HepG2 (cell line): ENCODE measurements at regions not wholly inside any gene's neighbourhood (a gene's known extent, or its start where the extent isn't known, plus 50 kb on each side); places are given as distances from the start of the nearest gene placed in this dataset.

ENCODE experiments used
- ATAC-seq: fragments of 200-7000 bp; cut with Tn5 transposase; 3 replicates; pipeline ENCODE4 v1.9.1; 2020; ENCODE audit warnings: mild to moderate bottlenecking, moderate library complexity
- BruUV-seq: library from RNA; stranded (reverse); fragments of 400-500 nt; replicated peaks from 2 replicates; lab custom pipeline; 2021; lab: Mats Ljungman, UMichigan
- CTCF ChIA-PET: fragments of 300-600 bp; formaldehyde crosslinking; extraction: SDS; loops from one replicate; lab custom pipeline; 2021; ENCODE audit warnings: low total read pairs, inconsistent platforms, low intra/inter-chr PET ratio; lab: Yijun Ruan, JAX
- POLR2A ChIA-PET: fragments of 350-600 bp; sonication (Branson Sonifier 250); formaldehyde crosslinking; loops from one replicate; lab custom pipeline; 2020; ENCODE audit warnings: antibody characterized with exemption, inconsistent platforms; lab: Yijun Ruan, JAX
- DNase-seq: peaks from one replicate; pipeline ENCODE4 v3.0.0-alpha.2; 2015; ENCODE audit warnings: low spot score
- FAIRE-seq: peaks from 3 replicates; lab custom pipeline; 2011; peaks lifted over from hg19 to GRCh38; lab: Jason Lieb, UNC
- H2AFZ ChIP-seq: one replicate; pipeline ENCODE4 v1.6.1; 2011; ENCODE audit warnings: low read length, inconsistent platforms
- H3K27ac ChIP-seq: fragments of 300-600 bp; 3 replicates; pipeline ENCODE4 v1.8.0; 2011; ENCODE audit warnings: mixed run types, mild to moderate bottlenecking, mixed read lengths, low read length, inconsistent platforms; ENCODE audit not compliant: insufficient read depth; ENCODE audit errors: extremely low read length
- H3K27me3 ChIP-seq, 2 experiments: fragments of 200-600 bp in 1 of 2; 2 replicates in 1 of 2; 3 replicates in 1 of 2; pipeline versions ENCODE4 v1.6.0 to v1.8.0; 2011; ENCODE audit warnings: low read length in 2 of 2, mild to moderate bottlenecking in 2 of 2, moderate library complexity in 2 of 2, inconsistent platforms in 1 of 2; ENCODE audit not compliant: insufficient read depth in 2 of 2, control insufficient read depth in 1 of 2
- H3K36me3 ChIP-seq, 2 experiments: fragments of 200-600 bp in 1 of 2; replicated peaks in 1 of 2; 2 replicates in 1 of 2; 3 replicates in 1 of 2; pipeline versions ENCODE4 v1.5.1 to v1.8.0; 2011; ENCODE audit warnings: low read length in 2 of 2, inconsistent platforms in 1 of 2; ENCODE audit not compliant: insufficient read depth in 2 of 2, control insufficient read depth in 1 of 2
- H3K4me1 ChIP-seq: 2 replicates; pipeline ENCODE4 v1.5.1; 2012; ENCODE audit warnings: low read length, inconsistent platforms; ENCODE audit not compliant: insufficient read depth
- H3K4me2 ChIP-seq: 2 replicates; pipeline ENCODE4 v1.6.0; 2011; ENCODE audit warnings: low read depth, low read length, inconsistent platforms
- H3K4me3 ChIP-seq, 3 experiments: fragments of 200-600 bp in 1 of 3; sonication (generic), shearing (Covaris generic) in 1 of 3; replicated peaks in 1 of 3; 2 replicates each; pipeline ENCODE4 v1.5.1; 2011 to 2016; ENCODE audit warnings: low read length in 3 of 3, inconsistent platforms in 2 of 3, low read depth in 2 of 3, mild to moderate bottlenecking in 2 of 3, control low read depth in 1 of 3, mixed read lengths in 1 of 3; ENCODE audit not compliant: insufficient read depth in 1 of 3
- H3K79me2 ChIP-seq: one replicate; pipeline ENCODE4 v1.6.1; 2011; ENCODE audit warnings: low read length, inconsistent platforms; ENCODE audit not compliant: insufficient read depth
- H3K9ac ChIP-seq: 2 replicates; pipeline ENCODE4 v1.6.0; 2011; ENCODE audit warnings: mild to moderate bottlenecking, low read depth, low read length, inconsistent platforms; ENCODE audit not compliant: insufficient read depth
- H3K9me3 ChIP-seq: 2 replicates; pipeline ENCODE4 v1.5.1; 2012; ENCODE audit warnings: mild to moderate bottlenecking, low read length
- H4K20me1 ChIP-seq: 2 replicates; pipeline ENCODE4 v1.6.0; 2011; ENCODE audit warnings: inconsistent platforms, mild to moderate bottlenecking, low read length, moderate library complexity; ENCODE audit not compliant: insufficient read depth
- CCAR2 ChIP-seq: fragments of 200-400 bp; formaldehyde crosslinking; optimal IDR thresholded peaks from 2 replicates; pipeline ENCODE3; 2018; ENCODE audit warnings: low read depth, mild to moderate bottlenecking, low read length, moderate library complexity
- CEBPB ChIP-seq: IDR thresholded peaks from 2 replicates; pipeline ENCODE4 v1.6.1; 2011; ENCODE audit warnings: low read depth, low read length, improper control_type of control experiment, borderline replicate concordance
- TBL1XR1 ChIP-seq: fragments of 150-350 bp; IDR thresholded peaks from 2 replicates; pipeline ENCODE4 v1.6.1; 2014; ENCODE audit warnings: borderline replicate concordance, low read length; ENCODE audit not compliant: partially characterized antibody
- ZNF329 ChIP-seq: sonication (generic); formaldehyde crosslinking; IDR thresholded peaks from 2 replicates; pipeline ENCODE4 v1.9.0; 2021; ENCODE audit warnings: low read depth, mild to moderate bottlenecking, missing genetic modification reagents
- ZNF446 ChIP-seq: sonication (generic); formaldehyde crosslinking; IDR thresholded peaks from 2 replicates; pipeline ENCODE4 v1.5.0; 2020; ENCODE audit warnings: mild to moderate bottlenecking, missing genetic modification reagents
- WGBS: methylation state at CpG from one replicate; pipeline ENCODE4 v1.1.6; 2017; ENCODE audit warnings: low lambda C conversion rate; 5-methylcytosine and 5-hydroxymethylcytosine counted together
- in situ Hi-C: cut with HindIII; loops from 2 replicates; pipeline ENCODE4 v1.10.0; 2017; ENCODE audit warnings: low pct_unique_long_range_greater_than_20kb; ENCODE audit not compliant: extremely low pct_ligation_motif_present
- intact Hi-C: fragments of 100-400 bp; cut with micrococcal nuclease; formaldehyde crosslinking; loops from one replicate; pipeline ENCODE4 v1.10.0; 2022; ENCODE audit not compliant: unreplicated experiment

DNA sequence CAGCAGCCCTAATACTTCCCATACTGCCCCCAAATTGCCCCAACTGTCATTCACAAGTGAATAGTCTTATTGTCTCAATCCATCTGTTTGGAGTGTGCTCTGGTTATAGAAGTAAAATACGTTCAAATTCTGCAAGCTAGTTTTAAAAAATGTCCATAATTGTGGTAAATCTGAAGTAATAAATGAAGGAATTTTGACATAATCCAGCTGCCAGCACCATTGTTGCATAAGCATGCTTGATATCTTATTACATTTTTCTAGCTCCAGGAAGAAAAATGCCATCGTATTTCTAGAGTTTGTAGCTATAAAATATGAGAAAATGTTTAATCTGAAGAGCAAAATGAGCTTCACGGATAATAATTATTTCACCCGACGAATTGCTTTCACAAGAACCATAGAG is 664.7 kb downstream of the RFPL4B start:
- Histone ChIP-seq H3K4me1 (no peaks in the 10 kb centered on the region), H3K27me3 (no peaks in the 10 kb centered on the region), H3K27ac (no peak overlapping the region), H2AFZ (no peak overlapping the region), H3K9me3 (no peaks in the 10 kb centered on the region), H3K9ac (no peak overlapping the region), H3K4me2 (no peak overlapping the region), H3K4me3 (no peak overlapping the region), H3K36me3 (no peaks in the 10 kb centered on the region), H4K20me1 (no peaks in the 10 kb centered on the region), H3K79me2 (no peaks in the 10 kb centered on the region)
- DNase-seq (no peak), ATAC-seq (no peak), FAIRE-seq (no peak)
- intact Hi-C loops (no loop called here), in situ Hi-C loops (no loop called here)
- 25% methylated on average over 5 of the region's 5 CpGs for WGBS
- TF ChIP-seq TBL1XR1, result no peak
- no peak for TF ChIP-seq ZNF446
- no TSS peak for BruUV-seq
- CTCF ChIA-PET, result no interaction called here
- POLR2A ChIA-PET, result no interaction called here

GRCh38 chr6:113015249-113015648 is 668.1 kb downstream of the RFPL4B start:
- H3K4me2 ChIP-seq, result no peak overlapping the region
- no peak overlapping the region for H3K27ac ChIP-seq
- no peak for FAIRE-seq
- no peaks in the 10 kb centered on the region for H3K79me2 ChIP-seq
- H3K9ac ChIP-seq, result no peak overlapping the region
- ATAC-seq, result no peak
- H3K36me3 ChIP-seq, result no peaks in the 10 kb centered on the region
- CTCF ChIA-PET, result no interaction called here
- no TSS peak for BruUV-seq
- no peak for DNase-seq
- H3K9me3 ChIP-seq, result no peaks in the 10 kb centered on the region
- H4K20me1 ChIP-seq, result no peaks in the 10 kb centered on the region
- no peaks in the 10 kb centered on the region for H3K4me1 ChIP-seq
- POLR2A ChIA-PET, result no interaction called here
- intact Hi-C loops, result no loop called here
- 13% methylated on average over 8 of the region's 8 CpGs for WGBS
- no peak overlapping the region for H2AFZ ChIP-seq
- H3K27me3 ChIP-seq, result no peaks in the 10 kb centered on the region
- in situ Hi-C loops, result no loop called here
- TF ChIP-seq ZNF329 (no peak), CEBPB (peak; percentile 44; the same call in 1 of the 2 replicates), CCAR2 (no peak)
- H3K4me3 ChIP-seq, result no peak overlapping the region
